A549 (cell line): ENCODE measurements at regions not wholly inside any gene's neighbourhood (a gene's known extent, or its start where the extent isn't known, plus 50 kb on each side); places are given as distances from the start of the nearest gene placed in this dataset.

Source experiments
- KDM5A ChIP-seq: fragments of 200-600 bp; sonication (generic); IDR thresholded peaks from 2 replicates; pipeline ENCODE4 v1.6.1; 2016; ENCODE audit warnings: antibody characterized with exemption, mild to moderate bottlenecking
- MAX ChIP-seq: IDR thresholded peaks from 2 replicates; pipeline ENCODE4 v1.6.1; 2012
- RARB ChIP-seq: fragments of 250-450 bp; sonication (Bioruptor Pico); IDR thresholded peaks from 2 replicates; pipeline ENCODE4 v1.8.0; 2021; ENCODE audit warnings: mild to moderate bottlenecking, moderate library complexity
- RNF2 ChIP-seq: fragments of 200-600 bp; sonication (generic); IDR thresholded peaks from 2 replicates; pipeline ENCODE4 v1.6.1; 2016; ENCODE audit warnings: low read depth, mild to moderate bottlenecking, antibody characterized with exemption, moderate library complexity, borderline replicate concordance
- TF ChIP-seq, protein P1 (sequence below): fragments of 150-350 bp; IDR thresholded peaks from 2 replicates; pipeline ENCODE4 v1.6.1; 2014; ENCODE audit warnings: low read depth, mild to moderate bottlenecking, low read length

GRCh38 chr1:83100133-83100532 is 898.8 kb downstream of the TTLL7 start:
- no peak for TF ChIP-seq KDM5A
- TF ChIP-seq, protein P1, sequence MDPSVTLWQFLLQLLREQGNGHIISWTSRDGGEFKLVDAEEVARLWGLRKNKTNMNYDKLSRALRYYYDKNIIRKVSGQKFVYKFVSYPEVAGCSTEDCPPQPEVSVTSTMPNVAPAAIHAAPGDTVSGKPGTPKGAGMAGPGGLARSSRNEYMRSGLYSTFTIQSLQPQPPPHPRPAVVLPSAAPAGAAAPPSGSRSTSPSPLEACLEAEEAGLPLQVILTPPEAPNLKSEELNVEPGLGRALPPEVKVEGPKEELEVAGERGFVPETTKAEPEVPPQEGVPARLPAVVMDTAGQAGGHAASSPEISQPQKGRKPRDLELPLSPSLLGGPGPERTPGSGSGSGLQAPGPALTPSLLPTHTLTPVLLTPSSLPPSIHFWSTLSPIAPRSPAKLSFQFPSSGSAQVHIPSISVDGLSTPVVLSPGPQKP: no peak
- TF ChIP-seq RARB (CRISPR knock-in tag): no peak
- no peak for TF ChIP-seq RNF2
- TF ChIP-seq MAX: no peak
